NB4 (cell line): ENCODE measurements at regions not wholly inside any gene's neighbourhood (a gene's known extent, or its start where the extent isn't known, plus 50 kb on each side); places are given as distances from the start of the nearest gene placed in this dataset.
A peak's percentile ranks its signal among the peaks of the same experiment; 100 is the strongest.
"Not testable (repeated sequence)": the region's sequence is repeated elsewhere in the genome, so short reads cannot be mapped to it uniquely, and the experiment has no call there.

ENCODE experiments used
- DNase-seq: peaks from one replicate; pipeline ENCODE4 v3.0.0; 2010; ENCODE audit warnings: low read depth
- H3K4me3 ChIP-seq: one replicate; pipeline ENCODE4 v1.5.1; 2011; ENCODE audit warnings: mild to moderate bottlenecking, low read depth, low read length, moderate library complexity
- CTCF ChIP-seq: IDR thresholded peaks from one replicate; pipeline ENCODE4 v1.5.1; 2012; ENCODE audit warnings: low read depth, low read length
- MAX ChIP-seq: IDR thresholded peaks from 2 replicates; pipeline ENCODE4 v1.6.1; 2011; ENCODE audit warnings: low read depth, low read length
- MYC ChIP-seq: IDR thresholded peaks from 2 replicates; pipeline ENCODE4 v1.6.1; 2011; ENCODE audit warnings: low read depth, low read length
- POLR2A ChIP-seq: IDR thresholded peaks from 2 replicates; pipeline ENCODE4 v1.6.1; 2011; ENCODE audit warnings: mild to moderate bottlenecking; ENCODE audit not compliant: insufficient read length; ENCODE audit errors: extremely low read depth

- DNase-seq = no peak
- no peak overlapping the region for H3K4me3 ChIP-seq
- no peak for TF ChIP-seq MYC
- TF ChIP-seq MAX = no peak
- TF ChIP-seq CTCF = no peak
- no peak for TF ChIP-seq POLR2A
Measured at GRCh38 chr10:23912884-23913404, 296.0 kb upstream of the KIAA1217 start.

- DNase-seq = no peak
- H3K4me3 ChIP-seq = no peak overlapping the region
- TF ChIP-seq MAX (no peak), MYC (no peak), CTCF (no peak), POLR2A (no peak)
Measured at GRCh38 chr10:23914641-23915040, 294.3 kb upstream of the KIAA1217 start.

GRCh38 chr10:23917251-23917840 lies 291.6 kb upstream of the KIAA1217 start:
- no peak for TF ChIP-seq MYC
- TF ChIP-seq MAX = no peak
- no peak for TF ChIP-seq POLR2A
- no peak for TF ChIP-seq CTCF
- DNase-seq = peak; percentile 31
- H3K4me3 ChIP-seq = no peak overlapping the region

- no peak for DNase-seq
- TF ChIP-seq POLR2A (no peak), MAX (no peak), CTCF (no peak), MYC (no peak)
- no peak overlapping the region for H3K4me3 ChIP-seq
Measured at GRCh38 chr10:23918090-23918723, 290.7 kb upstream of the KIAA1217 start.

- H3K4me3 ChIP-seq = no peak overlapping the region
- peak; percentile 85 for DNase-seq
- TF ChIP-seq POLR2A = no peak
- peak; percentile 61 for TF ChIP-seq MAX
- peak; percentile 21; the same call in 1 of the 2 replicates for TF ChIP-seq MYC
Measured at GRCh38 chr10:23918839-23919238, 290.1 kb upstream of the KIAA1217 start.

GRCh38 chr10:23927576-23928325 lies 281.2 kb upstream of the KIAA1217 start:
- H3K4me3 ChIP-seq = no peak overlapping the region
- no peak for TF ChIP-seq MYC
- TF ChIP-seq POLR2A = no peak
- TF ChIP-seq MAX = no peak
- TF ChIP-seq CTCF = no peak
- DNase-seq = peak; percentile 78

- DNase-seq, H3K4me3 ChIP-seq: not testable (repeated sequence)
Measured at GRCh38 chr10:23934023-23934422, 274.9 kb upstream of the KIAA1217 start.
